Panc1 (cell line): ENCODE measurements at regions not wholly inside any gene's neighbourhood (a gene's known extent, or its start where the extent isn't known, plus 50 kb on each side); places are given as distances from the start of the nearest gene placed in this dataset.

Experiments
- ATAC-seq: fragments of 200-7000 bp; cut with Tn5 transposase; 2 replicates; pipeline ENCODE4 v1.9.1; 2020; ENCODE audit warnings: mild to moderate bottlenecking, moderate library complexity
- BruUV-seq: library from RNA; stranded (reverse); fragments of 400-500 nt; replicated peaks from 2 replicates; lab custom pipeline; 2021; lab: Mats Ljungman, UMichigan
- CTCF ChIA-PET: fragments of 300-600 bp; sonication (Branson Sonifier 250); formaldehyde crosslinking; loops from one replicate; lab custom pipeline; 2022; ENCODE audit warnings: antibody characterized with exemption; lab: Charles Lee
- POLR2A ChIA-PET: fragments of 300-600 bp; sonication (Branson Sonifier 250); formaldehyde crosslinking; loops from one replicate; lab custom pipeline; 2022; ENCODE audit warnings: antibody characterized with exemption; lab: Charles Lee
- DNase-seq: peaks from one replicate; pipeline ENCODE4 v3.0.0-alpha.2; 2010; ENCODE audit warnings: low read depth, low spot score
- H3K27ac ChIP-seq: 2 replicates; pipeline ENCODE4 v1.5.1; 2011; ENCODE audit warnings: mild to moderate bottlenecking, low read length, inconsistent platforms
- H3K27me3 ChIP-seq: fragments of 200-500 bp; sonication (Bioruptor generic); 2 replicates; pipeline ENCODE4 v1.6.0; 2014; ENCODE audit warnings: low read length, inconsistent platforms; ENCODE audit not compliant: control insufficient read depth, insufficient read depth
- H3K36me3 ChIP-seq: fragments of 200-500 bp; sonication (Bioruptor generic); 2 replicates; pipeline ENCODE4 v1.5.1; 2014; ENCODE audit warnings: inconsistent platforms, mild to moderate bottlenecking, low read length, moderate library complexity; ENCODE audit not compliant: control insufficient read depth, insufficient read depth
- H3K4me1 ChIP-seq: 2 replicates; pipeline ENCODE4 v1.5.1; 2011; ENCODE audit warnings: inconsistent platforms, mild to moderate bottlenecking, low read length, moderate library complexity; ENCODE audit not compliant: control insufficient read depth, insufficient read depth
- H3K4me3 ChIP-seq, 2 experiments: 2 replicates each; pipeline ENCODE4 v1.5.1; 2011 to 2012; ENCODE audit warnings: low read depth in 2 of 2, low read length in 2 of 2, mild to moderate bottlenecking in 2 of 2, inconsistent platforms in 1 of 2, moderate library complexity in 1 of 2
- H3K9me3 ChIP-seq: fragments of 200-500 bp; sonication (Bioruptor generic); 2 replicates; pipeline ENCODE4 v1.5.1; 2014; ENCODE audit warnings: low read depth, mild to moderate bottlenecking, inconsistent platforms, low read length, moderate library complexity; ENCODE audit not compliant: control insufficient read depth, insufficient read depth
- POLR2AphosphoS5 ChIP-seq: IDR thresholded peaks from 2 replicates; pipeline ENCODE4 v1.6.1; 2012; ENCODE audit warnings: mild to moderate bottlenecking, low read depth, low read length, moderate library complexity
- SIN3A ChIP-seq: IDR thresholded peaks from 2 replicates; pipeline ENCODE4 v1.6.1; 2012; ENCODE audit warnings: low read depth, mild to moderate bottlenecking, low read length, moderate library complexity, borderline replicate concordance; ENCODE audit not compliant: insufficient read depth
- TCF7L2 ChIP-seq: IDR thresholded peaks from 2 replicates; pipeline ENCODE4 v1.6.1; 2011; ENCODE audit warnings: mild to moderate bottlenecking, low read depth, low read length, inconsistent platforms
- in situ Hi-C: cut with HindIII; loops from 2 replicates; pipeline ENCODE4 v1.10.0; 2016; ENCODE audit warnings: low sequenced_read_pairs, low pct_unique_long_range_greater_than_20kb
- intact Hi-C: fragments of 100-400 bp; cut with micrococcal nuclease; formaldehyde crosslinking; loops from one replicate; pipeline ENCODE4 v1.10.0; 2022; ENCODE audit not compliant: unreplicated experiment
- TF ChIP-seq, protein P1 (sequence below): fragments of 450-650 bp; IDR thresholded peaks from 2 replicates; pipeline ENCODE4 v1.5.1; 2017; ENCODE audit warnings: mild to moderate bottlenecking
- TF ChIP-seq, protein P2 (sequence below), 2 experiments: IDR thresholded peaks; 2 replicates each; pipeline ENCODE4 v1.6.1; 2011 to 2012; ENCODE audit warnings: low read depth in 2 of 2, control low read depth in 1 of 2, low read length in 1 of 2, mild to moderate bottlenecking in 1 of 2, moderate library complexity in 1 of 2; ENCODE audit not compliant: insufficient read depth in 1 of 2

DNA sequence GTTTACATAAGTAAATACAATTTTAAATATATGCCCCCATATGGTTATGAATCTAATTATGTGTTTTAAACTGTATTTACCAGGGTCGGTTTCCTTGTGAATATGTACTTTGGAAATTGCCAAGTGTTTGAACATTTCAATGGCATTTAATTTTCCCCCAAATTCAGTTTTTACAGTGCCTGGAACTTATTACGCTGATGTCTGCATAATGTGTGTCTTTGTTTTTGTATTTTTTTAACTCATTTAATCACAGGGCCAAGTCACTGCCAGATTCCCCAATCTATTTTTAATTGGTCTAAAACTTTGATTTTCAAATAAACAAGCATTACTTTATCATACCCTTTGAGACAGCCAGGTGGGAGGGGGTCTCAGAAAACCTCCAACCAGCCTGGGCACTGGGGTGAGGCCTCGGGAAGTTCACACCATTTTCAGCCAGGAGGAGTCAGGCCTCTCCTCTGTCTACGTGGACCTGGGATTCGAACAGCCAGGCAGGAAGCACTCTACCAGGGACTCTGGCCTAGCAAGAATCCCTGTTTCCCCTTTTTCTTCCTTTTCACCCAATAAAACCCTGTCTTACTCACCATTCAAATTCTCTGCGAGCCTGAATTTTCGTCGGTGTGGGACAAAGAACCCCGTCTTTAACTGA, 151.5 kb upstream of the COL1A2 start:
- no TSS peak for BruUV-seq
- ChIA-PET POLR2A (no interaction called here), CTCF (no interaction called here)
- Histone ChIP-seq H3K36me3 (no peaks in the 10 kb centered on the region), H3K27me3 (no peaks in the 10 kb centered on the region), H3K4me3 (no peak overlapping the region), H3K4me1 (no peaks in the 10 kb centered on the region), H3K27ac (no peak overlapping the region), H3K9me3 (no peaks in the 10 kb centered on the region)
- TF ChIP-seq, protein P1, sequence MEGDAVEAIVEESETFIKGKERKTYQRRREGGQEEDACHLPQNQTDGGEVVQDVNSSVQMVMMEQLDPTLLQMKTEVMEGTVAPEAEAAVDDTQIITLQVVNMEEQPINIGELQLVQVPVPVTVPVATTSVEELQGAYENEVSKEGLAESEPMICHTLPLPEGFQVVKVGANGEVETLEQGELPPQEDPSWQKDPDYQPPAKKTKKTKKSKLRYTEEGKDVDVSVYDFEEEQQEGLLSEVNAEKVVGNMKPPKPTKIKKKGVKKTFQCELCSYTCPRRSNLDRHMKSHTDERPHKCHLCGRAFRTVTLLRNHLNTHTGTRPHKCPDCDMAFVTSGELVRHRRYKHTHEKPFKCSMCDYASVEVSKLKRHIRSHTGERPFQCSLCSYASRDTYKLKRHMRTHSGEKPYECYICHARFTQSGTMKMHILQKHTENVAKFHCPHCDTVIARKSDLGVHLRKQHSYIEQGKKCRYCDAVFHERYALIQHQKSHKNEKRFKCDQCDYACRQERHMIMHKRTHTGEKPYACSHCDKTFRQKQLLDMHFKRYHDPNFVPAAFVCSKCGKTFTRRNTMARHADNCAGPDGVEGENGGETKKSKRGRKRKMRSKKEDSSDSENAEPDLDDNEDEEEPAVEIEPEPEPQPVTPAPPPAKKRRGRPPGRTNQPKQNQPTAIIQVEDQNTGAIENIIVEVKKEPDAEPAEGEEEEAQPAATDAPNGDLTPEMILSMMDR = no peak
- TF ChIP-seq, protein P2, sequence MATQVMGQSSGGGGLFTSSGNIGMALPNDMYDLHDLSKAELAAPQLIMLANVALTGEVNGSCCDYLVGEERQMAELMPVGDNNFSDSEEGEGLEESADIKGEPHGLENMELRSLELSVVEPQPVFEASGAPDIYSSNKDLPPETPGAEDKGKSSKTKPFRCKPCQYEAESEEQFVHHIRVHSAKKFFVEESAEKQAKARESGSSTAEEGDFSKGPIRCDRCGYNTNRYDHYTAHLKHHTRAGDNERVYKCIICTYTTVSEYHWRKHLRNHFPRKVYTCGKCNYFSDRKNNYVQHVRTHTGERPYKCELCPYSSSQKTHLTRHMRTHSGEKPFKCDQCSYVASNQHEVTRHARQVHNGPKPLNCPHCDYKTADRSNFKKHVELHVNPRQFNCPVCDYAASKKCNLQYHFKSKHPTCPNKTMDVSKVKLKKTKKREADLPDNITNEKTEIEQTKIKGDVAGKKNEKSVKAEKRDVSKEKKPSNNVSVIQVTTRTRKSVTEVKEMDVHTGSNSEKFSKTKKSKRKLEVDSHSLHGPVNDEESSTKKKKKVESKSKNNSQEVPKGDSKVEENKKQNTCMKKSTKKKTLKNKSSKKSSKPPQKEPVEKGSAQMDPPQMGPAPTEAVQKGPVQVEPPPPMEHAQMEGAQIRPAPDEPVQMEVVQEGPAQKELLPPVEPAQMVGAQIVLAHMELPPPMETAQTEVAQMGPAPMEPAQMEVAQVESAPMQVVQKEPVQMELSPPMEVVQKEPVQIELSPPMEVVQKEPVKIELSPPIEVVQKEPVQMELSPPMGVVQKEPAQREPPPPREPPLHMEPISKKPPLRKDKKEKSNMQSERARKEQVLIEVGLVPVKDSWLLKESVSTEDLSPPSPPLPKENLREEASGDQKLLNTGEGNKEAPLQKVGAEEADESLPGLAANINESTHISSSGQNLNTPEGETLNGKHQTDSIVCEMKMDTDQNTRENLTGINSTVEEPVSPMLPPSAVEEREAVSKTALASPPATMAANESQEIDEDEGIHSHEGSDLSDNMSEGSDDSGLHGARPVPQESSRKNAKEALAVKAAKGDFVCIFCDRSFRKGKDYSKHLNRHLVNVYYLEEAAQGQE (IDR thresholded peaks at IDR 0.05; ENCODE audit: insufficient read depth in 1 of 2, low read depth in 2 of 2, low read length in 1 of 2) = no peak
- TF ChIP-seq SIN3A (no peak), TCF7L2 (no peak), POLR2AphosphoS5 (no peak)
- ATAC-seq = no peak
- in situ Hi-C loops (no loop called here), intact Hi-C loops (no loop called here)
- no peak for DNase-seq

DNA sequence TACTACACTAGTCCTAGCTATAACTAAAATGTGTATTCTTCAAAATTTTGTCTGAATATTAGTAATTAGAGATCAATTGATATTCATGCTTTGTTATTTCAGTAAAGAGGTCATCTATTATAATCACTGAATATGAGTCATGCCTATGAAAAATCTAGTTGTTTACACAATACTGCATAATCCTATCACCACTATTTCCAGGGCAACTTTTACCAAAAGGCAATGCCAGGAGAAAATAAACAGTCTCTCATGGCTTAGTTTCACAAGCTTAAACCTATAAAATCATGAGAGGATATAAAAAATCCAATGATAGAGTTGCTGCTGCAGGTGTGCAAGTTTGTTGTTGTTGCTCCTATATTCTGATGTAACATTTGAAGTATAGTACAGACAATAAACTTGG, 149.9 kb upstream of the COL1A2 start:
- Histone ChIP-seq H3K36me3 (no peaks in the 10 kb centered on the region), H3K4me1 (no peaks in the 10 kb centered on the region), H3K27me3 (no peaks in the 10 kb centered on the region), H3K9me3 (no peaks in the 10 kb centered on the region), H3K27ac (no peak overlapping the region), H3K4me3 (no peak overlapping the region)
- TF ChIP-seq, protein P1 = no peak
- TF ChIP-seq, protein P2 (IDR thresholded peaks at IDR 0.05; ENCODE audit: insufficient read depth in 1 of 2, low read depth in 2 of 2, low read length in 1 of 2) = no peak
- peak; percentile 48; the same call in 1 of the 2 replicates for TF ChIP-seq TCF7L2
- CTCF ChIA-PET = no interaction called here
- BruUV-seq = no TSS peak
- intact Hi-C loops = no loop called here
- POLR2A ChIA-PET = no interaction called here
- in situ Hi-C loops = no loop called here
- ATAC-seq (no peak; the same call in 1 of the 2 replicates), DNase-seq (no peak)
